GM12864 (cell line): ENCODE measurements at regions not wholly inside any gene's neighbourhood (a gene's known extent, or its start where the extent isn't known, plus 50 kb on each side); places are given as distances from the start of the nearest gene placed in this dataset.
"Not testable (repeated sequence)": the region's sequence is repeated elsewhere in the genome, so short reads cannot be mapped to it uniquely, and the experiment has no call there.

Experiments
- DNase-seq: peaks from one replicate; pipeline ENCODE4 v3.0.0-alpha.2; 2011; ENCODE audit warnings: low read depth
- H3K4me3 ChIP-seq: 2 replicates; pipeline ENCODE4 v1.5.1; 2011; ENCODE audit warnings: mild to moderate bottlenecking, low read depth, low read length, control low read depth
- CTCF ChIP-seq: IDR thresholded peaks from 2 replicates; pipeline ENCODE4 v1.5.1; 2011; ENCODE audit warnings: low read depth, mild to moderate bottlenecking, moderate library complexity, low read length, control low read depth, inconsistent platforms; ENCODE audit errors: missing control alignments

GRCh38 chr13:81197483-81197882 lies 856.6 kb upstream of the SPRY2 start:
- H3K4me3 ChIP-seq, result no peak overlapping the region
- DNase-seq, result no peak
- no peak for TF ChIP-seq CTCF

- H3K4me3 ChIP-seq, result no peak overlapping the region
- no peak for TF ChIP-seq CTCF
- DNase-seq, result no peak
Observed at GRCh38 chr13:81194362-81194761, 853.4 kb upstream of the SPRY2 start.

GRCh38 chr13:81184556-81185265 lies 843.8 kb upstream of the SPRY2 start:
- H3K4me3 ChIP-seq, result no peak overlapping the region
- TF ChIP-seq CTCF, result no peak
- DNase-seq, result no peak

DNA sequence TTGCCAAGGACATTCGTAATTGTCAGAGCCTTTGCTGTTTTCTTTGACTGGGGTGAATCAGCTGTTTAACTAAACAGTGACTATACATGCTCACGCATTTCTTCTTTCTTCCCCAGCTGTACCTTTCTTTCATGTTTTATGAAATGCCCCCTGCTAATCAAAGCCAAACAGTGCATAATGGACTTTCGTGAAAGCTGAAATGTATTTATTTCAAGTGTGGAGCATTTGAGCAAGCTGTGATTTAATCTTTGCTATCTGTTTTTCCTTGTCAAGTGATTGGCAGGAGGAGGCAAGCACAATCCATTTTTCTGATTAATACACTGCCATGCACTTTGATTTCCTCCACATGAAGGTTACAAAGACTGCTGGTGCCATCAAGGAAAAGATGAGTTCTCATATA lies 831.7 kb upstream of the SPRY2 start:
- TF ChIP-seq CTCF, result no peak
- no peak overlapping the region for H3K4me3 ChIP-seq
- DNase-seq, result no peak

- DNase-seq, result no peak
Observed at GRCh38 chr13:81171065-81171647, 830.2 kb upstream of the SPRY2 start.

DNA sequence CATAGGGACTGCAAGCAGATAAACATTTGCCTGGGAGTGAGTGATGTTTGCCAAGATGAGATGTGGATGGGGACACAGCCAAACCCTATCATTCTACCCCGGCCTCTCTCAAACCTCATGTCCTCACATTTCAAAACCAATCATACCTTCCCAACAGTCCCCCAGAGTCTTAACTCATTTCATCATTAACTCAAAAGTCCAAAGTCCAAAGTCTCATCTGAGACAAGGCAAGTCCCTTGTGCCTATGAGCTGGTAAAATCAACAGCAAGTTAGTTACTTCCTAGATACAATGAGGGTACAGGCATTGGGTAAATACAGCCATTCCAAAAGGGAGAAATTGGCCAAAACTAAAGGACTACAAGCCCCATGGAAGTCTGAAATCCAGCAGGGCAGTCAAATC lies 822.9 kb upstream of the SPRY2 start:
- H3K4me3 ChIP-seq, DNase-seq: not testable (repeated sequence)

More at GRCh38 chr13:81171065-81171647, 830.2 kb upstream of the SPRY2 start:
- TF ChIP-seq CTCF, result peak; percentile 18
- no peak overlapping the region for H3K4me3 ChIP-seq

DNA sequence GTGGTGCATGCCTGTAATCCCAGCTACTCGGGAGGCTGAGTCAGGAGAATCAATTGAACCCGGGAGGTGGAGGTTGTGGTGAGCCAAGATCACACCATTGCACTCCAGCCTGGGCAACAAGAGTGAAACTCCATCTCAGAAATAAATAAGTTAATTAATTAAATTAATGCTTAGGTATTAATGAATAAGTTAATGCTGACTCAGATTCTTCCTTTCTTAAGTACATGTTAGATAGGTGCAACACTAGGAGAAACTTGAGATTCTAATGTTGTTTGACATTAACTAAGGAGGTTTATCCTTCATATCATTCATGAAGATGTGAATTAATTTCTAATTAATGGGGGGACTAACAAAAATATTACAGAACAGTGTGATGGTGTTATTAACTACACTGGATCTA lies 812.6 kb upstream of the SPRY2 start:
- H3K4me3 ChIP-seq, result no peak overlapping the region
- no peak for TF ChIP-seq CTCF
- no peak for DNase-seq
